KMS-11 (cell line): ENCODE measurements at regions not wholly inside any gene's neighbourhood (a gene's known extent, or its start where the extent isn't known, plus 50 kb on each side); places are given as distances from the start of the nearest gene placed in this dataset.

Experiments used
- H2AFZ ChIP-seq: fragments of 200-600 bp; sonication (generic); 2 replicates; pipeline ENCODE4 v1.6.1; 2016; ENCODE audit warnings: antibody characterized with exemption, mixed run types, low read depth
- H3K27ac ChIP-seq: fragments of 200-600 bp; sonication (generic); 2 replicates; pipeline ENCODE4 v1.6.1; 2016; ENCODE audit warnings: mild to moderate bottlenecking, mixed run types
- H3K27me3 ChIP-seq: fragments of 200-600 bp; sonication (generic); 2 replicates; pipeline ENCODE4 v1.6.1; 2017; ENCODE audit warnings: mild to moderate bottlenecking, low read depth, mixed run types, moderate library complexity; ENCODE audit not compliant: insufficient read depth
- H3K36me3 ChIP-seq: fragments of 200-600 bp; sonication (generic); 2 replicates; pipeline ENCODE4 v1.6.1; 2017; ENCODE audit warnings: mild to moderate bottlenecking, mixed run types; ENCODE audit not compliant: insufficient read depth
- H3K4me1 ChIP-seq: fragments of 200-600 bp; sonication (generic); 2 replicates; pipeline ENCODE4 v1.6.1; 2016; ENCODE audit warnings: mild to moderate bottlenecking, low read depth, mixed run types; ENCODE audit not compliant: poor library complexity, severe bottlenecking
- H3K4me2 ChIP-seq: fragments of 200-600 bp; sonication (generic); 2 replicates; pipeline ENCODE4 v1.7.0; 2016; ENCODE audit warnings: mild to moderate bottlenecking, mixed run types
- H3K4me3 ChIP-seq: fragments of 200-600 bp; sonication (generic); IDR thresholded peaks from 2 replicates; pipeline ENCODE4 v1.6.1; 2017; ENCODE audit warnings: low read depth, low read length, mixed read lengths; ENCODE audit not compliant: insufficient read depth
- H3K79me2 ChIP-seq: fragments of 200-600 bp; sonication (generic); 2 replicates; pipeline ENCODE4 v1.6.1; 2016; ENCODE audit warnings: low read depth, mixed run types; ENCODE audit not compliant: insufficient read depth
- H3K9ac ChIP-seq: fragments of 200-600 bp; sonication (generic); 2 replicates; pipeline ENCODE4 v1.6.1; 2016; ENCODE audit warnings: mild to moderate bottlenecking, mixed run types
- H4K20me1 ChIP-seq: fragments of 200-600 bp; sonication (generic); 2 replicates; pipeline ENCODE4 v1.6.1; 2016; ENCODE audit warnings: mild to moderate bottlenecking, mixed run types; ENCODE audit not compliant: insufficient read depth
- CTCF ChIP-seq: fragments of 200-600 bp; sonication (generic); conservative IDR thresholded peaks from 2 replicates; pipeline ENCODE4 v1.6.1; 2017; ENCODE audit warnings: low read depth, mild to moderate bottlenecking, antibody characterized with exemption, low read length, moderate library complexity, mixed read lengths

GRCh38 chr3:168843481-168843880 is 747.8 kb upstream of the GOLIM4 start:
- no peak for TF ChIP-seq CTCF
- H2AFZ ChIP-seq, result no peak overlapping the region
- no peak overlapping the region for H3K27ac ChIP-seq
- H3K27me3 ChIP-seq, result no peaks in the 10 kb centered on the region; the same call in 1 of the 2 replicates
- H3K4me2 ChIP-seq, result no peak overlapping the region
- no peak overlapping the region for H3K9ac ChIP-seq
- H4K20me1 ChIP-seq, result no peaks in the 10 kb centered on the region
- no peaks in the 10 kb centered on the region for H3K36me3 ChIP-seq
- no peak overlapping the region for H3K4me3 ChIP-seq
- H3K4me1 ChIP-seq, result peaks cover 2% of the 10 kb centered on the region
- no peaks in the 10 kb centered on the region for H3K79me2 ChIP-seq

GRCh38 chr3:168839653-168840052 is 743.9 kb upstream of the GOLIM4 start:
- Histone ChIP-seq H3K4me3 (no peak overlapping the region), H2AFZ (no peak overlapping the region), H4K20me1 (no peaks in the 10 kb centered on the region), H3K9ac (no peak overlapping the region), H3K4me1 (no peaks in the 10 kb centered on the region), H3K36me3 (no peaks in the 10 kb centered on the region), H3K79me2 (no peaks in the 10 kb centered on the region), H3K4me2 (no peak overlapping the region), H3K27me3 (no peaks in the 10 kb centered on the region), H3K27ac (no peak overlapping the region)
- TF ChIP-seq CTCF, result no peak

- TF ChIP-seq CTCF, result no peak
- no peaks in the 10 kb centered on the region for H4K20me1 ChIP-seq
- H3K4me2 ChIP-seq, result no peak overlapping the region
- no peaks in the 10 kb centered on the region for H3K79me2 ChIP-seq
- H3K27me3 ChIP-seq, result no peaks in the 10 kb centered on the region
- H2AFZ ChIP-seq, result no peak overlapping the region
- H3K4me3 ChIP-seq, result no peak overlapping the region
- H3K27ac ChIP-seq, result no peak overlapping the region
- no peaks in the 10 kb centered on the region for H3K4me1 ChIP-seq
- H3K9ac ChIP-seq, result no peak overlapping the region
- no peaks in the 10 kb centered on the region for H3K36me3 ChIP-seq
Measured at GRCh38 chr3:168834558-168834957, 738.8 kb upstream of the GOLIM4 start.

- Histone ChIP-seq H3K27ac (no peak overlapping the region), H3K4me2 (no peak overlapping the region), H3K36me3 (no peaks in the 10 kb centered on the region), H3K4me1 (no peaks in the 10 kb centered on the region), H3K4me3 (no peak overlapping the region), H3K79me2 (no peaks in the 10 kb centered on the region), H4K20me1 (no peaks in the 10 kb centered on the region), H2AFZ (no peak overlapping the region), H3K27me3 (no peaks in the 10 kb centered on the region), H3K9ac (no peak overlapping the region)
- no peak for TF ChIP-seq CTCF
Measured at GRCh38 chr3:168828943-168829342, 733.2 kb upstream of the GOLIM4 start.

- no peak for TF ChIP-seq CTCF
- Histone ChIP-seq H3K9ac (no peak overlapping the region), H4K20me1 (no peaks in the 10 kb centered on the region), H2AFZ (no peak overlapping the region), H3K36me3 (no peaks in the 10 kb centered on the region), H3K27me3 (no peaks in the 10 kb centered on the region), H3K27ac (no peak overlapping the region), H3K79me2 (no peaks in the 10 kb centered on the region), H3K4me3 (no peak overlapping the region), H3K4me2 (no peak overlapping the region), H3K4me1 (no peaks in the 10 kb centered on the region)
Measured at GRCh38 chr3:168828536-168828935, 732.8 kb upstream of the GOLIM4 start.
